A673 (cell line): ENCODE measurements at regions not wholly inside any gene's neighbourhood (a gene's known extent, or its start where the extent isn't known, plus 50 kb on each side); places are given as distances from the start of the nearest gene placed in this dataset.

ENCODE experiments used
- BruUV-seq: library from RNA; stranded (reverse); fragments of 400-500 nt; replicated peaks from 2 replicates; lab custom pipeline; 2021; lab: Mats Ljungman, UMichigan
- CTCF ChIA-PET: fragments of 300-600 bp; sonication (Branson Sonifier 250); formaldehyde crosslinking; loops from one replicate; lab custom pipeline; 2022; ENCODE audit warnings: antibody characterized with exemption; lab: Charles Lee
- POLR2A ChIA-PET: fragments of 300-600 bp; sonication (Branson Sonifier 250); formaldehyde crosslinking; loops from one replicate; lab custom pipeline; 2022; ENCODE audit warnings: antibody characterized with exemption; ENCODE audit not compliant: low non-redundant PET; lab: Charles Lee
- DNase-seq: peaks from one replicate; pipeline ENCODE4 v3.0.0-alpha.2; 2015; ENCODE audit warnings: low spot score
- H3K27ac ChIP-seq: fragments of 200-600 bp; sonication (generic); 2 replicates; pipeline ENCODE4 v1.5.1; 2016; ENCODE audit warnings: mixed run types, low read depth, mild to moderate bottlenecking, mixed read lengths, antibody characterized with exemption, low read length; ENCODE audit not compliant: poor library complexity, severe bottlenecking
- H3K27me3 ChIP-seq: fragments of 200-600 bp; sonication (generic); replicated peaks from 2 replicates; pipeline ENCODE4 v1.6.1; 2017; ENCODE audit warnings: mixed run types, low read depth, mild to moderate bottlenecking, mixed read lengths, antibody characterized with exemption, low read length; ENCODE audit not compliant: insufficient read depth, poor library complexity
- H3K36me3 ChIP-seq: fragments of 200-600 bp; sonication (generic); 2 replicates; pipeline ENCODE4 v1.6.1; 2016; ENCODE audit warnings: mixed run types, mild to moderate bottlenecking, mixed read lengths, antibody characterized with exemption, low read length; ENCODE audit not compliant: insufficient read depth, poor library complexity, severe bottlenecking
- H3K4me1 ChIP-seq: fragments of 200-600 bp; sonication (generic); 2 replicates; pipeline ENCODE4 v1.6.1; 2017; ENCODE audit warnings: mixed run types, mild to moderate bottlenecking, mixed read lengths, antibody characterized with exemption, low read length; ENCODE audit not compliant: insufficient read depth, poor library complexity, severe bottlenecking
- H3K4me3 ChIP-seq: fragments of 200-600 bp; sonication (generic); 2 replicates; pipeline ENCODE4 v1.5.1; 2016; ENCODE audit warnings: low read depth, mixed run types, mild to moderate bottlenecking, mixed read lengths, low read length; ENCODE audit not compliant: poor library complexity, severe bottlenecking
- H3K9me3 ChIP-seq: fragments of 200-600 bp; sonication (generic); 2 replicates; pipeline ENCODE4 v1.6.1; 2016; ENCODE audit warnings: mixed run types, low read depth, mild to moderate bottlenecking, mixed read lengths, antibody characterized with exemption, low read length; ENCODE audit not compliant: poor library complexity, severe bottlenecking
- CTCF ChIP-seq: fragments of 300-800, 200-600 bp; sonication (generic); conservative IDR thresholded peaks from 2 replicates; pipeline ENCODE4 v1.5.1; 2017; ENCODE audit warnings: low read depth, mild to moderate bottlenecking, antibody characterized with exemption, low read length, moderate library complexity, mixed read lengths
- EZH2 ChIP-seq: fragments of 200-600 bp; sonication (generic); IDR thresholded peaks from 2 replicates; pipeline ENCODE4 v1.6.1; 2017; ENCODE audit warnings: borderline replicate concordance, low read depth, mild to moderate bottlenecking, mixed read lengths, antibody characterized with exemption, low read length; ENCODE audit not compliant: poor library complexity, severe bottlenecking
- intact Hi-C: fragments of 100-400 bp; cut with micrococcal nuclease; formaldehyde crosslinking; loops from one replicate; pipeline ENCODE4 v1.10.0; 2022; ENCODE audit not compliant: unreplicated experiment

- no peak for DNase-seq
- no peaks in the 10 kb centered on the region for H3K9me3 ChIP-seq
- ChIA-PET CTCF (interaction anchor here (0.6 kb wide), 1 partner anchor 1193 kb away, joined by 3 read pairs; no protein-coding TSS in a partner anchor), POLR2A (no interaction called here)
- TF ChIP-seq CTCF: no peak
- intact Hi-C loops: no loop called here
- no peaks in the 10 kb centered on the region for H3K4me1 ChIP-seq
- no TSS peak for BruUV-seq
- H3K27me3 ChIP-seq: no peaks in the 10 kb centered on the region
- no peaks in the 10 kb centered on the region for H3K36me3 ChIP-seq
- H3K27ac ChIP-seq: no peak overlapping the region
- H3K4me3 ChIP-seq: no peak overlapping the region
Measured at GRCh38 chr2:181319286-181319685, 137.9 kb upstream of the ITGA4 start.

DNA sequence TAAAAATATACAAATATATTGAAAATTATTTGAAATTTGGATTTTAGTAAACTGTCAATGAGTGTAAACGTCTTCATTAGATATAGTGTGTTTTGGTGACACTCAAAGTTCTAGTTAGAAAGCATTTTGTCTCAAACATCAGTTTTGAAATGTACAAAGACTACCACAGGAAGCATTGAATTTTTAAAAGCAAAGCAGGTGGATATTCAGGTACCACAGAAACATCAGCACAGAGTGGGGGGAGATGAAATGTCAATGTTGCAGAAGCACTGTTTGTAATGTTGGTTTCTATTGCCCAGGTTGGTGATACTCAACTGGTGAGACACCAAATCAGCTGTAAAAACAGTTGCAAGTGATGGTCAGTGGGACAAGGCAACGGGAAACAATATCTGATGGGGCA, 136.5 kb upstream of the ITGA4 start:
- no peaks in the 10 kb centered on the region for H3K36me3 ChIP-seq
- no peaks in the 10 kb centered on the region for H3K27me3 ChIP-seq
- DNase-seq: no peak
- CTCF ChIA-PET: no interaction called here
- BruUV-seq: no TSS peak
- H3K4me1 ChIP-seq: no peaks in the 10 kb centered on the region
- no peak overlapping the region for H3K4me3 ChIP-seq
- H3K9me3 ChIP-seq: no peaks in the 10 kb centered on the region
- TF ChIP-seq EZH2 (no peak), CTCF (no peak)
- POLR2A ChIA-PET: no interaction called here
- intact Hi-C loops: no loop called here
- H3K27ac ChIP-seq: no peak overlapping the region

DNA sequence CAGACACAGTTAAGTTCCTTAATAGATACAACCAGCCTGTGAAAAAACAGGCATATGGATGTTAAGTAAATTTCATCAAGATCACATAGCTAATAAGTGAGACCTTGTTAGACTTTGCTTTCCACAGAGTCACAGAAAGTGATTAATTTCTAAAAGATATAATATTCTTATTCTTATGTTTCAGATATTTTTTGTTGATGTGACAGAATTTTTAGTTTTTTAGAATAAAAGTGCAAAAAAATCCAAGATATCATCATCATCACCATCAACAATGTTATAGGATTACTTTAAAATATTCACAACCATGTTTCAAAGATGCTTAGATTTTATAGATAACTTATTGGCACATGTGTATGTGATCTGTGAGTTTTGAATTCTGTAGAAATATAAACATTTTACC, 132.3 kb upstream of the ITGA4 start:
- Histone ChIP-seq H3K36me3 (no peaks in the 10 kb centered on the region), H3K4me1 (no peaks in the 10 kb centered on the region), H3K27me3 (no peaks in the 10 kb centered on the region), H3K27ac (no peak overlapping the region), H3K4me3 (no peak overlapping the region), H3K9me3 (no peaks in the 10 kb centered on the region)
- BruUV-seq: no TSS peak
- intact Hi-C loops: no loop called here
- POLR2A ChIA-PET: no interaction called here
- DNase-seq: no peak
- CTCF ChIA-PET: no interaction called here
- TF ChIP-seq EZH2 (no peak), CTCF (no peak)
